ENCODE measurements at regions not wholly inside any gene's neighbourhood (a gene's known extent, or its start where the extent isn't known, plus 50 kb on each side); places are given as distances from the start of the nearest gene placed in this dataset.

DNA sequence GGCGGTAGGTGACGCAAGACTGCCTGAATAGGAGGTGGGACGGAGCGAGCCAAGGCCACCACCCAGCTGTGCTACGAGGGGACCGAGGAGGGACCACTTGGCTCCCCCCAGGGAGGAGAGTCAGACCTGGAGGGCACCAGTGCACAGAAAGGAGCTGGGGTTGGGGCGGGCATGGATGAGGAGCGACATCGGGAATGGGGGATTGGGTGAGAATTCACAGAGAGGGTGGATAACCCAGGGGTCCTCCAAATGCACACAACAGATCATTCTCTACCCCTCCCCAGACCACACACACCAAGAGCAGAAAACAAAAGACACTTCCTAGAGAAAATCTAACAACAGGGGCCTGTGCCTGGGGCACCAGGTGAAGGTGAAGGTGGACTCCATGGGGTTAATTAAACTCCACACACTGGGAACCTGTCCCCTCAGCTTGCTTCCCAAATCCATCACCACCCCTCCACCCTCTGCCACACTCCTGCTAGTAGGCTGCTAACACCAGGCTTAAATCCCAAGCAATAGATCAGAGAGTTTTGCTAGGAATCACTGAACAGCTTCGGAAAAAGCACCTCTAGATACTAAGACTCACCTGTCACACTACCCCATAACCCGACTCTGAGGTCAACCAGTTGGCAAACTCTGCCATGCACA is 274.6 kb downstream of the EIPR1 start:
- Histone ChIP-seq H3K27me3 (ENCODE audit: control insufficient read depth, insufficient read depth, low read length) (no peaks in the 10 kb centered on the region), H3K36me3 (ENCODE audit: control insufficient read depth, insufficient read depth, low read length) (no peaks in the 10 kb centered on the region), H3K4me1 (ENCODE audit: control insufficient read depth, insufficient read depth, low read length) (no peaks in the 10 kb centered on the region), H3K27ac (ENCODE audit: low read depth, low read length) (no peak overlapping the region), H3K4me3 (ENCODE audit: low read length) (no peak overlapping the region), H3K9ac (ENCODE audit: low read length) (no peak overlapping the region)

DNA sequence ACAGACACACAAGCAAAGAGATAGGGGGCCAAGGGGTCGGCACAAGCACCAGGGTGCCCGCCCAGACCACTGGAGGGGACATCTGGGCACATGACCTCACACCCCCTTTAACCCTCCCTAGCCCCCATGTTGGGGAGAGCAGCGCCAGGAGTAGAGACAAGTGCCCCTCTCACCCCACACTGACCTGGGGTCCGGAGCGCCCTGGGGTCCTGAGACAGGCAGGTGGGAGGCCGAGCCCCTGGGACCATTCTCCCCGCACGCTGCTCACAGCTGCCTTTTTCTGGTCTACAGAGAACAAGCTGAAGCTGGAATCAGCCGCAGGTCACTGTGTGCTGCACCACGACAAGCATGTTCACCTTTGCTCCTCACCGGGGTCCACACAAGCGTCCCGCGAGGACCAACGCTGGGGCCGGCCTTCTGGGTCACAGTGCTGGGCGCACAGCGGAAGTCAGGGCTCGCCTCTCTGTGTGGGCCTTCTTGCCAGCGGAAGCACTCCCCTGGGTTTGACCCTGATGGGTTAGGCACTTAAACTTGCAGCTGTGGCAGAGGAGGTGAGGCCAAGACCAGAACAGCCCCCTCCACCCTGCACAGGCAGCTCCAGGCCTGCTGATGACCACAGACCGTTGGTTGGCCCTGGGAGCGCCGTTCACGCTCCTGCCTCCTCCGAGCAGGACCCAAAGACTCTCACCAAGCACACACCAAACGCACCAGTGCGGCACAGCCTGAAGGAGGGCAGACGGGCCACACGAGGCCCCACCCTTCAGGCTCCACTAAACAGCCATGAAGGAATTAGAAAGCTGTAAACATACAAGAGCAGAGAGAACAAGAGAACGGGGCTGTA is 275.3 kb downstream of the EIPR1 start:
- Histone ChIP-seq H3K27me3 (ENCODE audit: control insufficient read depth, insufficient read depth, low read length) (no peaks in the 10 kb centered on the region), H3K4me1 (ENCODE audit: control insufficient read depth, insufficient read depth, low read length) (no peaks in the 10 kb centered on the region), H3K36me3 (ENCODE audit: control insufficient read depth, insufficient read depth, low read length) (no peaks in the 10 kb centered on the region), H3K9ac (ENCODE audit: low read length) (no peak overlapping the region), H3K4me3 (ENCODE audit: low read length) (no peak overlapping the region), H3K27ac (ENCODE audit: low read depth, low read length) (no peak overlapping the region)

DNA sequence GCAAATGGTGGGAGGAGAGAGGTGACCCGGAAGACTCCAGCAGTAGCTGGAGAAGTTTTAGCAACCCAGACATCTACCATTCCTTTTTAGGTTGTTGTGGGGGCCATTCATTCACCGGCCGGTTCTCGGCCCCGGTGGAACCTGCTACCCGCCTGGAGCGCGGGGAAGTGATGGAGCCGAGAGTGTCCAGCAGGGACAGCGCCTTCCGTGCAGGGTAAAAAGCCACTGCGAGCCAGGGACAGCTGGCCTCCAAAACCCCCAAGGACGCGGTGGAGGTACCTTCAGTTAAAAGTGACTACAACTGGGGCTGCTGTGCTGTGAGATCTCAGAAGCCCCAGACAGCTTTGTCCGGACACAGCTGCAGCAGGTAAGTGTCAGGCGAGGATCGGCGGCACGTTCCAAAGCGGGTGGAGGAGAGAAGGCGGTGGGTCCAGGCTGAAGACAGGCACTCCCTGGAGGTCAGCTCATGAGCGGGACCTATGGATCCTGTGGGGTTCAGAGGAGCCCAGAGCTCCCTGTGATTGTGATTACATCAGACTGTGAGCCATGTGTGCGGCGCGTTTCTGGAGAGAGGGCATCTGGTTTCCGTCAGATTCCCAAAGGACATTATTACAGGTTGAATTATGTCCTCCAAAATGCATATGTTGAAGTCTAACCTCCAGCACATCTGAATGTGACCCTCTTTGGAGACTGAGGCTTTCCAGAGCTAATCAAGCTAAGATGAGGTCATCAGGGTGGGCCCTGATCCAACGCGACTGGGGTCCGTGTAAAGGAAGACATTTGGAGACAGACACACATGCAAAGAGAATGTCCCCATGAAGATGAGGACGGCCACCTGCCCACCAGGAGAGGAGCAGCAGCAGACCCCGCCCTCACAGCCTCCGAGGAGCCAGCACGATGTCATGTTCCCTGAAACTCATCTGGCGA is 276.3 kb downstream of the EIPR1 start:
- Histone ChIP-seq H3K27me3 (ENCODE audit: control insufficient read depth, insufficient read depth, low read length) (no peaks in the 10 kb centered on the region), H3K9ac (ENCODE audit: low read length) (no peak overlapping the region), H3K27ac (ENCODE audit: low read depth, low read length) (no peak overlapping the region), H3K4me1 (ENCODE audit: control insufficient read depth, insufficient read depth, low read length) (no peaks in the 10 kb centered on the region), H3K36me3 (ENCODE audit: control insufficient read depth, insufficient read depth, low read length) (no peaks in the 10 kb centered on the region), H3K4me3 (ENCODE audit: low read length) (no peak overlapping the region)

DNA sequence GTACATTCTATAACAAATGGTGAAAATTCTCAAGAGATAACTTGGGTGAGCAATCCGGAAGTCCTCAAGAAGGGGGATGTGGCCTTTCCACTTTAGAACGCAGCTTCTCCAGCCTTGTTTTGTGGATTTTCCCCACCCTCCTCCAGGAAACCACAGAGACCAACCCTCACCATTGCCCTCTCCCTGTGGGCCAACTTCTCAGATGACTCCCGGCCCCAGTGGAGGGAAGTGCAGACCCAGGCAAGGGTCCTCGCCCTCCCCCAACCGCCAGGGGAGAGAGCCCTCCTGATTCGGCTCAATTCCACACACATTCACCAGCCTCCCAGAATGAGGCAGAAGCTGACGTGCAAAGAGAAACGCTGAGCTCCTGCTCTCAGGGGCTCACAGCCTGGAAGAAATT is 277.2 kb downstream of the EIPR1 start:
- H3K27ac ChIP-seq (ENCODE audit: low read depth, low read length), result no peak overlapping the region
- no peak overlapping the region for H3K9ac ChIP-seq (ENCODE audit: low read length)
- no peaks in the 10 kb centered on the region for H3K27me3 ChIP-seq (ENCODE audit: control insufficient read depth, insufficient read depth, low read length)
- H3K4me1 ChIP-seq (ENCODE audit: control insufficient read depth, insufficient read depth, low read length), result no peaks in the 10 kb centered on the region
- H3K4me3 ChIP-seq (ENCODE audit: low read length), result no peak overlapping the region
- no peaks in the 10 kb centered on the region for H3K36me3 ChIP-seq (ENCODE audit: control insufficient read depth, insufficient read depth, low read length)

DNA sequence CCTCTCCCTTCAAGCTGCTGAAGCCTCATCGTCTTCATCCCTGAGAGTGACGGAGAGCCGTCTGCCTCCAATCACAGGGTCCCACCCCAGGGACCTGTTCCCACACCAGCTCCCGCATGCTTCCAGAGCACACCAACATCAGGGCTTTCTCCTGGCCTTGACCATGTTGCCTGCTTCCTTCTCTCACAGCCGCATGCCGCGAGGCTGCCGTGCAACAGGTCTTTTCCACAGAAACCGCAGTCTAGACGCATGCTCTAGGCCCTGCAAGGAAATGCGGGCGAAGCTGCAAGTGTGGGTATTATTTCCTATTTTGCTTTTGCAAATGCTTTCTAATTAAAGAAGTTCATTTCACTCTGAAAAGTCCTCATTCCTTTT is 277.8 kb downstream of the EIPR1 start:
- no peak overlapping the region for H3K9ac ChIP-seq (ENCODE audit: low read length)
- no peak overlapping the region for H3K27ac ChIP-seq (ENCODE audit: low read depth, low read length)
- H3K4me1 ChIP-seq (ENCODE audit: control insufficient read depth, insufficient read depth, low read length), result no peaks in the 10 kb centered on the region
- no peaks in the 10 kb centered on the region for H3K27me3 ChIP-seq (ENCODE audit: control insufficient read depth, insufficient read depth, low read length)
- no peaks in the 10 kb centered on the region for H3K36me3 ChIP-seq (ENCODE audit: control insufficient read depth, insufficient read depth, low read length)
- no peak overlapping the region for H3K4me3 ChIP-seq (ENCODE audit: low read length)

DNA sequence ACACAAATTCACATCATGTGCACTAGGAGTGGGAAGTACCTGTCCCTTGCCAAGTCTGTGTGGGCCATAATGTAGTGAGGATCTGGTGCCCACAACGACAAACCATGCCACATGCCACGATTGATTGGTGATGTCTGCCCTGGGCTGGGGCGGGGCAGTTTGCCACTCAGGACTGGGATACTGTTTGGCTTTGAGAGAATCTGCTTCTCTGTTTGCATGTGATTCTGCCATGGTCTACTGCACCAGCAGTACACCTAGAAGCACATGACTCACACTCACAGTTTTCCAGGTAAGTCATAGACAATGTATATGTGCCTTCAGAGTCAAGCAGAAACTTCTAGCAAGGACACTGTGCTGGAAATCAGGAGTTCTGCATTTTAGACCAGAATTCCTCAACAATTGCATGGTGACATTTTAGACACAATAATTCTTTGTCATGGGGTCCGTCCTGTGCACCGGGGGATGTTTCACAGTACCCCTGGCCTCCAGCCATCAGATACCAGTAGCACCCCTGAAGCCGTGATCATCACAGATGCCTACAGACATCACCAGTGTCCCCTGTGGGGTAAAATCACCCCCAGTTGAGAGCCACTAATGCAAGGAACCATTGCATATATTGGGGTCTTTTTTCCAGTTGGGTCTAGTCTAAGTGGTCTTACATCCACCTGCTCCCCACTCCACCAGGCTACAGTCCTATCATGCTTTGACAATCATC is 278.3 kb downstream of the EIPR1 start:
- Histone ChIP-seq H3K27ac (ENCODE audit: low read depth, low read length) (no peak overlapping the region), H3K36me3 (ENCODE audit: control insufficient read depth, insufficient read depth, low read length) (no peaks in the 10 kb centered on the region), H3K4me3 (ENCODE audit: low read length) (no peak overlapping the region), H3K4me1 (ENCODE audit: control insufficient read depth, insufficient read depth, low read length) (no peaks in the 10 kb centered on the region), H3K27me3 (ENCODE audit: control insufficient read depth, insufficient read depth, low read length) (no peaks in the 10 kb centered on the region), H3K9ac (ENCODE audit: low read length) (no peak overlapping the region)

DNA sequence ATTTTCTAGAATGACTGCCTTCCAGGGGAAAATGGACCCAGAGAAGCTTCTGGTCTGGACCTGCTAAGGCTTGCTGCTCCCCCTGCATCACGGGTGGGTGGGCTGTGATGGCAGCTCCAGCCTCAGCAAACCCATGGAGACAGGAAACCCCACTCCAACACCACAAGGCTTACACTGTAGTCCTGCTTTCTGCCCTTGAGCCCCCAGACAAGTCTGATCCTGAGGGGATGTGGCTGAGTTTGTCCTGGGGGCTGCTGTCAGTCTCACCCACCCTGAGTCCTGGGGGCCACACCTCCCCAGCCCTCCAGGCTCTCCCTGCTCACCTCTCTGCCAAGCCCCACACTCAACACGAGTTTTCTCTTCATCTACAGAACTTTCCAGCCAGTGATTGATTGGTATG is 279.4 kb downstream of the EIPR1 start:
- no peak overlapping the region for H3K9ac ChIP-seq (ENCODE audit: low read length)
- H3K4me1 ChIP-seq (ENCODE audit: control insufficient read depth, insufficient read depth, low read length), result no peaks in the 10 kb centered on the region
- H3K27me3 ChIP-seq (ENCODE audit: control insufficient read depth, insufficient read depth, low read length), result no peaks in the 10 kb centered on the region
- H3K27ac ChIP-seq (ENCODE audit: low read depth, low read length), result no peak overlapping the region
- H3K4me3 ChIP-seq (ENCODE audit: low read length), result no peak overlapping the region
- no peaks in the 10 kb centered on the region for H3K36me3 ChIP-seq (ENCODE audit: control insufficient read depth, insufficient read depth, low read length)

DNA sequence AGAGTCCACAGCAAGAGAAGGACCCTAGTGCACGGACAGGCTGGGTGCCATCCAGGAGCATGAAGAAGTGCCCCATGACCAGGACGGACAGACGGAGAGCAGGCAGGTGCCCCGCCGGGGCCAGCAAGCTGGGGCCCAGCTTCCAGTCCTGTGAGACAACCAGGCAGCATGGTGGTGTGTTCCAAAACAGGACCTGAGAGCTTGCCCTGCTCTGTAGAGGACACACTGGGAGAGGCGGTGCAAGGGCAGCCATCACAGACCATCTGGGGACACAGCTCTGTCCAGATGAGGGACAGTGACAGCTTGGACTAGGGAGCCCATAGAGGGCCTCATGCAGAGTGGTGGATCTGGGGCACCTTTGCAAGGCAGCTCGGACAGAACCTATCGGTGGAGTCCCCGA is 279.8 kb downstream of the EIPR1 start:
- no peaks in the 10 kb centered on the region for H3K36me3 ChIP-seq (ENCODE audit: control insufficient read depth, insufficient read depth, low read length)
- no peak overlapping the region for H3K4me3 ChIP-seq (ENCODE audit: low read length)
- no peaks in the 10 kb centered on the region for H3K4me1 ChIP-seq (ENCODE audit: control insufficient read depth, insufficient read depth, low read length)
- no peak overlapping the region for H3K27ac ChIP-seq (ENCODE audit: low read depth, low read length)
- no peak overlapping the region for H3K9ac ChIP-seq (ENCODE audit: low read length)
- H3K27me3 ChIP-seq (ENCODE audit: control insufficient read depth, insufficient read depth, low read length), result no peaks in the 10 kb centered on the region

DNA sequence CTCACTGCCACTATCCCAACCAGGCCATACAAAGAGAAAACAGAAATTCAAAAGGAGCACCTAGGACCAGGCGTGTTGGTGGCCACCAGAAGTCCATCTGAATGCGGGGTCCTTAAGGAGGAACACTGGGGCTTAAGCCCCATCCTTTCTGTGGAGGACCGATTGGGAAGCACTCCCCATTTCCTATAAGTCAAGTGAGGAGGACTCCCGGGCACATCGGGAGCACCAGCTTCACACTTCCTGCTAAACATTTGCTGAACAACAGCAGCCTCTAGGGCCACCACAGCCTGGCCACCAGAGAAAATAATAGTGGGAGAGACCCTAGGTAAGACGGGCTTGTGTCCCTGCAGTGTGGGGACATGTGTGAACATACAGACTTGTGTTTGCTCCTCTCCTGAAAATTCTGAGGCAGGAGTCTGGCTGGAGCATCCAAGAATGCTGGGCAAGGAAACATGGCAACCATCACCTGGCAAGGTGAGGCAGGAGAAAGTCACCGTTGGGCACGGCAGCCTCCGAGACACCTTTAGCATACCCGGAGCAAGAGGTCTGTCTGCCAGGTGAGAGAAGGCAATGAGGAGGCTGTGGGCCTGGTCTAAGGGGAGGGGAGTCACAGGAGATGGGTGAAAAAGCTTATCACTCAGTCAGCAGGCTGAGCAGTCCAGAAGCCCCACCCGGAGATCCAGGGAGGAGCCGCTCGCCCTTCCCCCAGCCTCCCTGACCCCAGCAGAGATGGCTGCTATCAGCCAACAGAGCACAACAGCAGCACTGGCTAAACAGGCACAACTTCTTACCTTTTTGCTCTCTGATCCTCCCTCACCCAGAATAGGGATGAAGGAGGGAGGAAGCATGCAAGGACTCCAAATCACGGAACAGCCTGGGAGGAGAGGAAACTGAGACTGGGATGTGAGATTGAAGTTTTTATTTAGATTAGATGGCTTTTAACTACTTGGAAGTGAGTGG is 282.3 kb downstream of the EIPR1 start:
- H3K4me3 ChIP-seq (ENCODE audit: low read length), result no peak overlapping the region

DNA sequence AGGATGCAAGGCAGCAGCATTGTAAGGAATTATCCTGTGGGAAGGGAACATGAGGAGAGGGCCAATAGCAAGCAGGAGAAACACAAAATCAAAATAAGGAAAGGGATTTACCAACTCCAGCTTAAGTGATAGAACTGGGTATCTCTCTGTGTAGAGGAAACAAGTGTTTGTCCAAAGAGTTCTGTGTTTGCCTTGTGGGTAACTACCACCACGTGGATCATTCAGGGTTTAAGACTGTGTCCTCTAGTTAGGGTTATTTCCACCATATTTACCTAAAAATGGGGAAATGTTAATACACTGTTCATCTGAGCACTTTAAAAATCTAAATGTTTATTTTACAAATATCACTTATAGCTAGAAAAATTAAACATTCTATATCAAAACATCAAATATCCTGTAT is 283.3 kb downstream of the EIPR1 start:
- Histone ChIP-seq H3K27ac (ENCODE audit: low read depth, low read length) (no peak overlapping the region), H3K4me1 (ENCODE audit: control insufficient read depth, insufficient read depth, low read length) (no peaks in the 10 kb centered on the region), H3K27me3 (ENCODE audit: control insufficient read depth, insufficient read depth, low read length) (no peaks in the 10 kb centered on the region), H3K9ac (ENCODE audit: low read length) (no peak overlapping the region), H3K36me3 (ENCODE audit: control insufficient read depth, insufficient read depth, low read length) (no peaks in the 10 kb centered on the region), H3K4me3 (ENCODE audit: low read length) (no peak overlapping the region)

More for the DNA sequence above, 282.3 kb downstream of the EIPR1 start:
- no peaks in the 10 kb centered on the region for H3K27me3 ChIP-seq (ENCODE audit: control insufficient read depth, insufficient read depth, low read length)
- H3K27ac ChIP-seq (ENCODE audit: low read depth, low read length), result no peak overlapping the region
- no peaks in the 10 kb centered on the region for H3K4me1 ChIP-seq (ENCODE audit: control insufficient read depth, insufficient read depth, low read length)
- H3K36me3 ChIP-seq (ENCODE audit: control insufficient read depth, insufficient read depth, low read length), result no peaks in the 10 kb centered on the region
- no peak overlapping the region for H3K9ac ChIP-seq (ENCODE audit: low read length)

DNA sequence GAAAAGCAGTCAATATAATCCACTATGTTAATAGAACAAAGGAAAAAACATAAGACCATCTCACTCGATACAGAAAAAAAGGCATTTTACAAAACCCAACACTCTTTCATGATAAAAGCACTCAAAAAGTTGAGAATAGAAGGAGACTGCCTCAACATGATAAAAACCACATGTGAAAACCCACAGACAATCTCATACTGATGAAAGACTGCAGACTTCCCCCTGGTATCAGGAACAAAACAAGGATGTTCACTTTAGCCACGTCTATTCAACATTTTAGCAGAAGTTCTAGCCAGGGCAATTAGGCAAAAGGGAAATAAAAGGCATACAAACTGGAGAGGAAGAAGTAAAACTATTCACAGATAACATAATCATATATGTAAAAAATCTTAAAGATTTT is 285.9 kb downstream of the EIPR1 start:
- H3K36me3 ChIP-seq (ENCODE audit: control insufficient read depth, insufficient read depth, low read length), result no peaks in the 10 kb centered on the region
- no peak overlapping the region for H3K27ac ChIP-seq (ENCODE audit: low read depth, low read length)
- H3K4me1 ChIP-seq (ENCODE audit: control insufficient read depth, insufficient read depth, low read length), result no peaks in the 10 kb centered on the region
- H3K27me3 ChIP-seq (ENCODE audit: control insufficient read depth, insufficient read depth, low read length), result no peaks in the 10 kb centered on the region
- H3K4me3 ChIP-seq (ENCODE audit: low read length), result no peak overlapping the region
- no peak overlapping the region for H3K9ac ChIP-seq (ENCODE audit: low read length)
